ENCODE measurements at regions not wholly inside any gene's neighbourhood (a gene's known extent, or its start where the extent isn't known, plus 50 kb on each side); places are given as distances from the start of the nearest gene placed in this dataset.

DNA sequence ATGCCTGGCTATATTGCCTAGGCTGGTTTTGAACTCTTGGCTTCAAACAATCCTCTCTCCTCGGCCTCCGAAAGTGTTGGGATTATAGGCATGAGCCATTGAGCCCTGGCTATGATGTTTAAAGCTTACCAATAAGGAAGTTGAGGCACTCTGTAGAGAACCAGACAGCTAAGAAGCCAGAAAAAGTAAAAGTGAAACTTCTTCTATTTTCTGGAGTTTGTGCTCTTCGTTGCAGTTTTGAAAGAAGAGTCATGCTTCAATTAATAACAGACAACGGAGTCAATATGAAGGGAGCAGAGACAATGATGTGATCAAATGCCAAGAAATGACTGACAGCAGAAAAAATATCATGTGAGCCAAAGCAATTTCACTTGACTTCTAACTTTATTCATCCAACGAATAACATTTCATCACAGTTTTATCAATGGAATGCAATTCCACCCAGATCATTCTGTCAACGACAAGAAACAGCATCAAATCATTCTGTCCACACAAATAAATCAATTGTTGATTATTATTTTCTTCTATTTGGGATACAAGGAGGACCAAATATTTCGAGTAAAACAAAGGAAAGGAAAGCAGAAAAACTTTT is 175.5 kb upstream of the CELF4 start:
- Histone ChIP-seq H3K27me3 (no peaks in the 10 kb centered on the region), H3K27ac (no peak overlapping the region)
- 58 to 66% (median 65%) methylated on average over 7 of the region's 7 CpGs for WGBS, 4 donors

DNA sequence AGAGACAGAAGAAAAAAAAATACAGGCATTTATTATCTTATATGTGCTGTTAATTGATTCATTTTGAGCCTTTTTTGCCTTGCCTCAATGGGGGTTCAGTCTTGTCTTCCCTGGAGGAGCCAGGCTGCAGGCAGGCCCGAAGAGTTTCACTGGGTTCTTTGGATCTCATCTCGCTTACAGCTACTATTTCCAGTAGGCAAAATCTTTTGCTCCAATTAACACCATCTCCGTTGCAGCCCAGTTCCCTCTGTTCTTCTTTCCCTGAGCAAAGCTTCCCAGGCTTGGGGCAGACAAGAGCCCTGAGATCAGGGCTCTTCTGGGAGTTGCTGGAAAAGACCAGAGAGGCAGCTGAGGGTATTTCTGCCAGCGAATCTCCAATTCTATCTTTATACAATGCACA is 168.8 kb upstream of the CELF4 start:
- ATAC-seq (no peak), DNase-seq (no peak)
- no peaks in the 10 kb centered on the region for H3K36me3 ChIP-seq
- H3K27me3 ChIP-seq: no peaks in the 10 kb centered on the region
- no peaks in the 10 kb centered on the region for H3K4me1 ChIP-seq
- no peaks in the 10 kb centered on the region for H3K9me3 ChIP-seq
- H3K4me3 ChIP-seq: no peak overlapping the region
- 78 to 88% (median 80%) methylated on average over 4 of the region's 4 CpGs for WGBS, 4 donors
- TF ChIP-seq POLR2A (IDR thresholded peaks at IDR 0.05): no peak
- TF ChIP-seq, protein P1, sequence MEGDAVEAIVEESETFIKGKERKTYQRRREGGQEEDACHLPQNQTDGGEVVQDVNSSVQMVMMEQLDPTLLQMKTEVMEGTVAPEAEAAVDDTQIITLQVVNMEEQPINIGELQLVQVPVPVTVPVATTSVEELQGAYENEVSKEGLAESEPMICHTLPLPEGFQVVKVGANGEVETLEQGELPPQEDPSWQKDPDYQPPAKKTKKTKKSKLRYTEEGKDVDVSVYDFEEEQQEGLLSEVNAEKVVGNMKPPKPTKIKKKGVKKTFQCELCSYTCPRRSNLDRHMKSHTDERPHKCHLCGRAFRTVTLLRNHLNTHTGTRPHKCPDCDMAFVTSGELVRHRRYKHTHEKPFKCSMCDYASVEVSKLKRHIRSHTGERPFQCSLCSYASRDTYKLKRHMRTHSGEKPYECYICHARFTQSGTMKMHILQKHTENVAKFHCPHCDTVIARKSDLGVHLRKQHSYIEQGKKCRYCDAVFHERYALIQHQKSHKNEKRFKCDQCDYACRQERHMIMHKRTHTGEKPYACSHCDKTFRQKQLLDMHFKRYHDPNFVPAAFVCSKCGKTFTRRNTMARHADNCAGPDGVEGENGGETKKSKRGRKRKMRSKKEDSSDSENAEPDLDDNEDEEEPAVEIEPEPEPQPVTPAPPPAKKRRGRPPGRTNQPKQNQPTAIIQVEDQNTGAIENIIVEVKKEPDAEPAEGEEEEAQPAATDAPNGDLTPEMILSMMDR (IDR thresholded peaks at IDR 0.05): no peak
- intact Hi-C loops (cut with DNase I): no loop called here
- H3K27ac ChIP-seq: no peak overlapping the region

More for the DNA sequence above, 175.5 kb upstream of the CELF4 start:
- no peak for TF ChIP-seq POLR2A (IDR thresholded peaks at IDR 0.05)
- TF ChIP-seq, protein P1 (IDR thresholded peaks at IDR 0.05): no peak
- Histone ChIP-seq H3K4me1 (no peaks in the 10 kb centered on the region), H3K4me3 (peak overlapping the region in 1 of 12 donors; percentile 15), H3K9me3 (no peaks in the 10 kb centered on the region), H3K36me3 (no peaks in the 10 kb centered on the region)
- ATAC-seq: no peak
- intact Hi-C loops (cut with DNase I): no loop called here
- DNase-seq: no peak

DNA sequence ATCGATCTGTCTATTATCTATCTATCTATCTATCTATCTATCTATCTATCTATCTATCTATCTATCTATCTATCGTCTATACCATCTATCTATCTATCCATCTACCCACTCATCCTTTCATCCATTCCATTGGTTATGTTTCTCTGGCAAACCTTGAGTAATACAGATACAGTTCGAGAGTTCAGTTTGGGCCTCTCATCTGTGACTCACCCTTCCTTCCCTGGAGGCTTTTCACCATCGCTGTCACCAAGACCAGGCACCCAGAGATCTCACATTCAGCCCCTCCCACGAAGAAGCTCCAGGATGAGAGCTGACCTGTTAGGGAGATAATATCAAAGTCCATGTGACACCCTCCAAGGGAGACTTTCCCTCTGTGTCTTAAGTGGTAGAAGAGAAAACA is 164.1 kb upstream of the CELF4 start:
- H3K27ac ChIP-seq: no peak overlapping the region
- no peak overlapping the region for H3K4me3 ChIP-seq
- H3K4me1 ChIP-seq: no peaks in the 10 kb centered on the region
- WGBS, 4 donors: 78 to 88% (median 81%) methylated on average over 5 of the region's 5 CpGs
- no peaks in the 10 kb centered on the region for H3K9me3 ChIP-seq
- intact Hi-C loops (cut with DNase I): no loop called here
- no peaks in the 10 kb centered on the region for H3K36me3 ChIP-seq
- TF ChIP-seq, protein P1 (IDR thresholded peaks at IDR 0.05): no peak
- no peak for TF ChIP-seq POLR2A (IDR thresholded peaks at IDR 0.05)
- H3K27me3 ChIP-seq: peaks cover 0 to 1% (median 0%) of the 10 kb centered on the region in 9 donors
- DNase-seq (no peak), ATAC-seq (no peak)

DNA sequence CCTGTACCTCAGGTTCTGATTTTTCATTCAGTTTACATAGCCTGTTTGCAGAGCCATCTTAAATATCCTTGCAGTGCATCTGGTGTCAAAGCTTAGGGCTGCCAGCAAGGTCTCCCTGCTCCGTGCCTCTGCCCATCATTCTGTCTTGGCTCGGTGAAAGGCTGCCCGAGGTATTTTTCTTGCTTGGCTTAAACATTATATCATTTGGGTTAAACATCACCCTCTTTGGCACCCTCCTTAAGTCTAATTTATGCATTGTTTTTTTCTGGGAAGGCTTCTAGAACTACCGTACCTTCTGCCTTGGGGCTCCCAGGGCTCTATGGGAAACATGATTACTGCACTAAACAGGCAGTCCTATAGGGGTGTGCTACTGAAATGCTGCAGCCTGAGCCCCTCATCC is 158.6 kb upstream of the CELF4 start:
- no peaks in the 10 kb centered on the region for H3K4me1 ChIP-seq
- no peak overlapping the region for H3K4me3 ChIP-seq
- no peak overlapping the region for H3K27ac ChIP-seq
- H3K9me3 ChIP-seq: no peaks in the 10 kb centered on the region
- 85 to 95% (median 88%) methylated on average over 4 of the region's 4 CpGs for WGBS, 4 donors
- intact Hi-C loops (cut with DNase I): loop anchor here in 1 of 10 donors (5.0 kb wide), 1 partner anchor 37 kb away; no protein-coding TSS in a partner anchor
- TF ChIP-seq POLR2A (IDR thresholded peaks at IDR 0.05): no peak
- TF ChIP-seq, protein P1 (IDR thresholded peaks at IDR 0.05): no peak
- H3K36me3 ChIP-seq: no peaks in the 10 kb centered on the region
- DNase-seq (no peak), ATAC-seq (no peak)
- H3K27me3 ChIP-seq: peaks cover 0 to 4% (median 0%) of the 10 kb centered on the region in 9 donors
